ENCODE measurements at regions not wholly inside any gene's neighbourhood (a gene's known extent, or its start where the extent isn't known, plus 50 kb on each side); places are given as distances from the start of the nearest gene placed in this dataset.

- Mint-ChIP-seq H3K27me3 (ENCODE audit: low read depth in 3 of 3) (no peaks in the 10 kb centered on the region), H3K9me3 (peaks cover 7 to 29% (median 18%) of the 10 kb centered on the region in 7 donors), H3K27ac (no peak overlapping the region), H3K4me1 (no peaks in the 10 kb centered on the region), H3K4me3 (no peak overlapping the region), H3K36me3 (no peaks in the 10 kb centered on the region)
- intact Hi-C loops (cut with micrococcal nuclease) = no loop called here
- no peak overlapping the region for H3K27ac ChIP-seq (ENCODE audit: low read depth in 1 of 2, low read length in 2 of 2)
- H3K4me2 ChIP-seq (replicated peaks; ENCODE audit: extremely low read depth, low read length, poor library complexity, severe bottlenecking) = no peak overlapping the region
- peaks cover 13 to 17% of the 10 kb centered on the region in 2 donors for H3K9me3 ChIP-seq (replicated peaks in 1 of 2; ENCODE audit: control insufficient read depth in 1 of 2, insufficient read depth in 1 of 2, low read length in 2 of 2)
- TF ChIP-seq CTCF (IDR thresholded peaks at IDR 0.05) = no peak
- H2AFZ ChIP-seq (ENCODE audit: insufficient read depth, low read depth, low read length, poor library complexity, severe bottlenecking) = no peak overlapping the region
- H3K4me3 ChIP-seq (replicated peaks in 1 of 3; ENCODE audit: low read depth in 2 of 3, low read length in 3 of 3) = no peak overlapping the region
- H3K4me1 ChIP-seq (ENCODE audit: control insufficient read depth in 1 of 2, insufficient read depth in 2 of 2, low read length in 2 of 2) = no peaks in the 10 kb centered on the region
- no peaks in the 10 kb centered on the region for H3K36me3 ChIP-seq (replicated peaks in 1 of 2; ENCODE audit: control insufficient read depth in 1 of 2, insufficient read depth in 2 of 2, low read length in 2 of 2)
- H4K20me1 ChIP-seq (ENCODE audit: insufficient read depth, low read length) = no peaks in the 10 kb centered on the region
- 88% methylated on average over 1 of the region's 1 CpG for WGBS (ENCODE audit: insufficient coverage)
- no peaks in the 10 kb centered on the region for H3K27me3 ChIP-seq (ENCODE audit: control insufficient read depth in 2 of 2, insufficient read depth in 2 of 2, low read length in 2 of 2)
- no peaks in the 10 kb centered on the region for H3K79me2 ChIP-seq (ENCODE audit: insufficient read depth, low read length)
- no peak overlapping the region for H3K9ac ChIP-seq (ENCODE audit: insufficient read depth, low read length, poor library complexity, severe bottlenecking)
- no peak for DNase-seq
Measured at GRCh38 chr5:123732257-123732656, 220.3 kb downstream of the CSNK1G3 start.

GRCh38 chr5:123722451-123722850 lies 210.5 kb downstream of the CSNK1G3 start:
- no peak overlapping the region for H3K27ac ChIP-seq (ENCODE audit: low read depth in 1 of 2, low read length in 2 of 2)
- H3K36me3 Mint-ChIP-seq = no peaks in the 10 kb centered on the region
- 71% methylated on average over 1 of the region's 3 CpGs for WGBS (ENCODE audit: insufficient coverage)
- no peaks in the 10 kb centered on the region for H3K4me1 ChIP-seq (ENCODE audit: control insufficient read depth in 1 of 2, insufficient read depth in 2 of 2, low read length in 2 of 2)
- H3K27me3 ChIP-seq (ENCODE audit: control insufficient read depth in 2 of 2, insufficient read depth in 2 of 2, low read length in 2 of 2) = no peaks in the 10 kb centered on the region
- no peak for TF ChIP-seq CTCF (IDR thresholded peaks at IDR 0.05)
- H3K4me1 Mint-ChIP-seq = no peaks in the 10 kb centered on the region
- no peak overlapping the region for H3K4me3 ChIP-seq (replicated peaks in 1 of 3; ENCODE audit: low read depth in 2 of 3, low read length in 3 of 3)
- H3K79me2 ChIP-seq (ENCODE audit: insufficient read depth, low read length) = no peaks in the 10 kb centered on the region
- H3K27me3 Mint-ChIP-seq (ENCODE audit: low read depth in 3 of 3) = no peaks in the 10 kb centered on the region
- H3K36me3 ChIP-seq (replicated peaks in 1 of 2; ENCODE audit: control insufficient read depth in 1 of 2, insufficient read depth in 2 of 2, low read length in 2 of 2) = no peaks in the 10 kb centered on the region
- H3K4me3 Mint-ChIP-seq = no peak overlapping the region
- H4K20me1 ChIP-seq (ENCODE audit: insufficient read depth, low read length) = no peaks in the 10 kb centered on the region
- H3K27ac Mint-ChIP-seq = no peak overlapping the region
- peaks cover 5 to 15% (median 11%) of the 10 kb centered on the region in 7 donors for H3K9me3 Mint-ChIP-seq
- no peak for DNase-seq
- H3K9me3 ChIP-seq (replicated peaks in 1 of 2; ENCODE audit: control insufficient read depth in 1 of 2, insufficient read depth in 1 of 2, low read length in 2 of 2) = peaks cover 14 to 16% of the 10 kb centered on the region in 2 donors
- no peak overlapping the region for H3K9ac ChIP-seq (ENCODE audit: insufficient read depth, low read length, poor library complexity, severe bottlenecking)
- intact Hi-C loops (cut with micrococcal nuclease) = no loop called here
- H2AFZ ChIP-seq (ENCODE audit: insufficient read depth, low read depth, low read length, poor library complexity, severe bottlenecking) = no peak overlapping the region
- H3K4me2 ChIP-seq (replicated peaks; ENCODE audit: extremely low read depth, low read length, poor library complexity, severe bottlenecking) = no peak overlapping the region

Data from CD14-positive monocyte (primary cell).